ENCODE measurements at regions not wholly inside any gene's neighbourhood (a gene's known extent, or its start where the extent isn't known, plus 50 kb on each side); places are given as distances from the start of the nearest gene placed in this dataset.

DNA sequence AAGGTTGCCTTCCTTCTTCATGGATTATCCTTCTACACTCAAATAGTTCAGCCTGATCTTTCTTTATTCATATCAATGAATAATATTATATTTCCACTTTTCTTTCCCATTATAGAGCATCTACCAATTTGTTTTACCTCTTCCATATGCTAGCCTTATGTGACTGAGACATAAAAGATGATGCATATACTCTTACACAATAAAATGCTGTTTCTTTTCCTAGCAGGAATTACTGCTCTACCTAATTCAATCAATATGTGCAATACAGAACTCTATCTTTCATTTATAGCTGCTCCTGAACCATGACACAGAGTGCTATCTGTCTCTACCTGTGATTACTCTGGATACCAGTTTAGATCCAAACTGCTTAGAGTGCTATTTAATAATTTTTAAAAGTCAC, 2334.0 kb downstream of the PCDH7 start:
- TF ChIP-seq GATA3 (IDR thresholded peaks at IDR 0.05; ENCODE audit: low read depth, low read length), result no peak
- TF ChIP-seq GATA2 (IDR thresholded peaks at IDR 0.05; ENCODE audit: low read depth, low read length), result no peak

DNA sequence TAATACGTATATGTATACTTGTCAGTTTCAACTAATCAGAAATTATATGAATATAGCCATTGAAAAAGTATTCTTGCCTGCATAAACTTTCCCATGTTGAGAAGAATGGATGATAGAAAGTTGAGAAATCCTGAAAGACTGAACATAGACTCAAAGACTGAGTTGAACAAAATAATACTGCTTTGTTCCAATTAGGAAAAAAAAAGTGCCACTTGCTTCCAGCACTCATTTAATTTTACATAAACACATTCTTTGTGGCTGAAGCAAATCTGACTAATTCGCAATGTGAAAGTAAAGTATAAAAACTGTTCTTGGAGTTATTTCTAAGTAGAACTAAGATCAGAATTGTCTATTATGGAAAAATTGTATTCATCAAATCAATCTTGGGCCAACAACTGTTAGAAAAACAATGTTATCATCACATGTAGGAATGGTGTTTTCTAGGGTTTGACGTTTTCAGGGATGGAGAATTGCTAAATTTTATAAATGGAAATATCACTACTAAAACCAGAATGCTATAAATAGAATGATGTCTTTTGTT, 2334.6 kb downstream of the PCDH7 start:
- TF ChIP-seq GATA3 (IDR thresholded peaks at IDR 0.05; ENCODE audit: low read depth, low read length), result no peak
- no peak for TF ChIP-seq GATA2 (IDR thresholded peaks at IDR 0.05; ENCODE audit: low read depth, low read length)

DNA sequence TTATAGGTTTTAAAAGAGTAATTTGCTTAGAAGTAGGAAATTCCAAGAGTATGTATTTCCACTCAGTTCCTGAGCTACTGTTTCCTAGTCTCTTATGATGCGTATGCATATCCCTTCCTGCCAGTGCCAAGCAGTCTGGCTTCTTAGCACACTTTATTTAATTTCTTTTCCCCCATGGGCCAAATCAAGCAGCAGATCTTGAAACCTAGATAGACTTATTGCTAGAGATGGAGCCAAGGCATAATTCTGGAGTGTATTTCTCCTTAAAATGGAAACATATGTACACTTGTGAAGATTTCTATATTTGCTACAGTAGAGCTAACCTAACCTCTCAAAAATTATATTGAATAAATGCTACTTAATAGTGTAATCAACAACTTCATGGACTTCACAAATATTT, 2337.6 kb downstream of the PCDH7 start:
- TF ChIP-seq GATA3 (IDR thresholded peaks at IDR 0.05; ENCODE audit: low read depth, low read length), result no peak
- no peak for TF ChIP-seq GATA2 (IDR thresholded peaks at IDR 0.05; ENCODE audit: low read depth, low read length)

DNA sequence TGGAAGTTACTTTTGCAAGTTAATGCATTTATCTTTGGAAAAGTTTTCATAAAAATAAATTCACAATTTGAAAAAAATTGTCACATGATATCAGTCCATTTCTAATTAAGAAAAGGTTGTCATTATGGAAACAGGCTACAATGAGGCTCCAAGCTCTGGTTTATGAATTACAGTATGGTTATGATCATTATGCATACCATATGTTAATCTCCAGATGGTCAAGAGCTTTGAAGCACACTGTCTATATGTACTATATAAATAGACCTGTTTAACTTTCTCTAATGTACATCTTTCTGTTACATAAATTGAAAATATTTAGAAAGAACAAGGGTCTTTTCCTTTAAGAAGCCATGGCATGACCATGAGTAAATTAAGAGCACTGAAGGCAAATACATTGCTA, 2338.8 kb downstream of the PCDH7 start:
- TF ChIP-seq GATA3 (IDR thresholded peaks at IDR 0.05; ENCODE audit: low read depth, low read length) (no peak), GATA2 (IDR thresholded peaks at IDR 0.05; ENCODE audit: low read depth, low read length) (no peak)

DNA sequence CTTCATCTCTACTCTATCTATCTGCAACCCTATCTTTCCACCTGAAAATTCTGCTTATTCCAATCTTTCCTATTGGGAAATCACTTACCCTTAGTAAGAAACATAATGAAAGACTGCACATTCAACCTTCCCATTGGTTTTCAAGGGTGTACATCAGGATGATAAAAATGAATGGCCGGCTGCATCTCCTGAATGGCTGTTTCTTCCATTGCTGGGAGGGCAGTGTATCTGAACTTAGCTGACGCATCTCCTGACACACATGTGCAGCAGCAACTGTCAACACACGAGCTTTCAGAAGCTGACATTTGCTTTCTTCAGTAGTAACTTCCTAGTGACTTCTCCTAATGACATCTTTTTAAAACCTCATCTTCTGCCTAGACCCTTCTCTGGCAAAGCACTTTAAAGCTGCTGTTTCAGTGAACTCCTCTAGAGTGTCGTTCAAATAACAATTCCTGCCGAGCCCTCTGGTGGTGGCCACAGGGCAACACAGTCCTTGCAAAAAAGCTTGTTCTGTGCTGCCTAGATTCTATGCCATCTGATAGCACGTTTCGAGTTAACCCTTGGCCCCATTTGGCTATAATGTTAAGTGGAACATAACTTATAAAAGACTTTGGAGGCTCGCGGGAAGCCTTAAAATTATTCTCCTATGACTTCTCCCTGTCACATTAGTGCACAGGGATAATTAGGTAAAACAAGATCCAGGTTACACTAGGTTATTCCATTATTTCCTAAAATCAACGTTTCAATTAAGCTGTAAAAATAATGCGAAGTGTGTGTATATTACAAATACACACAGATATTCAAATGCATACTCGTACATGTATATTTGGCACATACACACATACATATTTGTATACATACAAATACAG, 2340.7 kb downstream of the PCDH7 start:
- no peak for TF ChIP-seq GATA2 (IDR thresholded peaks at IDR 0.05; ENCODE audit: low read depth, low read length)
- no peak for TF ChIP-seq GATA3 (IDR thresholded peaks at IDR 0.05; ENCODE audit: low read depth, low read length)

DNA sequence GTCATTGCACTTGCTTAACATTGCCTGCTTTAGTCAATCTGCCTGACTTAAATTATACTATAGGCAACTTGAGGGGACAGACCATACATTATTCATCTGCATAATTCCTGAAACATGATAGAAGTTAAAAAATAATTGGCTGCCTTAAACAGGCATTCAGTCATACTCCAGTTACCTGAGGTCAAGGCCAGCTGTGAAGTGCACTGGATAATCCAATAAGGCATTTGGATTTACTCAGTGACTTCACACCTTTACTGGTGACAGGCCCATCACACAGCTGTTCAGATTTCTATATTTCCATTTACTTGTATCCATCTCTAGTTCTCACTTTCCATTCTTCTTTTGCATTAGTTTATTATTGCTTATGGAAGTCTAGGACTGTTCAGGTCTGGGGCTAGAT, 2341.6 kb downstream of the PCDH7 start:
- TF ChIP-seq GATA2 (IDR thresholded peaks at IDR 0.05; ENCODE audit: low read depth, low read length) (no peak), GATA3 (IDR thresholded peaks at IDR 0.05; ENCODE audit: low read depth, low read length) (no peak)

DNA sequence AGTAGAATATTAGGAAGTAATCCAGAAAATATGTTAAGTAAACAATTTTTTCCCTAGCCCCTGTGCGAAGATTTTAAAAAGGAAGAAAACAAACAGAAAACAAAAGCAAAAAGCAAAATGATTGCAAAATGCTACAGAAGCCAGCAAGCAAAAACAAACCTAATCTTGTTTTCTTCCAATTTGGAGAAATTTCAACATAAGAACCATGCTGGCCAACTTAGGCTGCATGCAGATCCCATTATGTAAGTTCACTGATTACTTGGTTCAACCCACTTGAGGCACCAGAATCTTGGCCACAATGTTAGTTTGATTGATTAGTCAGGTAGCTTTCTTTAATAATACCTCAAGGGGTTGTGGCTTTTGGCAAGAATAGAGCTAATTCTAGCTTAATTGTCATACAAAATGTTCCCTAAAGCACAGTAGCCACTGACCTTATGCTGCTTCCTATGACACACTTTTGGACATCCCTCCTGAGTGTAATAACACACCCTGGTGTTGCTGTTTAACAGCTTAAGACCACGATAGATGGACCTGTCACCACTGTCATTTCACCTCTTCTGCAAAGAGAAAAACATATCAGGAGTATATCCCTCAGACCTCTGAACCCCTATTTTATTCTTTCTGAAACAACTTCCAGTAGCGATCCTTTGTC, 2342.1 kb downstream of the PCDH7 start:
- TF ChIP-seq GATA3 (IDR thresholded peaks at IDR 0.05; ENCODE audit: low read depth, low read length), result no peak
- TF ChIP-seq GATA2 (IDR thresholded peaks at IDR 0.05; ENCODE audit: low read depth, low read length), result no peak

DNA sequence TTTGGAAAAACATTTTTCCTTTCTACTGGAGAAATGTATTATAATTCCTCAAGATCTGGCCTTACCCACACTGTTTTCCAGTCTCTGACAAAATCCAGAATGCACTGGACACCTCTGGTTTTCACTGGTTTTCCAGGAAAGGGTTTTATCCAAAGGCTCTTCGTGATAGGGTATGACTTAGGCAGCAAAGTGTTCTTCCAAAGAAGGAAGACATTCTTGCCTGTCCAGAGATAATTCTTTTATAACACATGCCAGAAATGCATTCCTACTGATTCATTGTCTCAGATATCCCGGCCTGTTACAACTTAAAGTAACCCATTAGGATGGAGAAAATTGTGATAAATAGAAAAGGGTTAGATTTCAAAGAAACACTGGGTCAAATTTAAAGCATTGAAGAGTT, 2343.1 kb downstream of the PCDH7 start:
- TF ChIP-seq GATA2 (IDR thresholded peaks at IDR 0.05; ENCODE audit: low read depth, low read length), result no peak
- no peak for TF ChIP-seq GATA3 (IDR thresholded peaks at IDR 0.05; ENCODE audit: low read depth, low read length)

DNA sequence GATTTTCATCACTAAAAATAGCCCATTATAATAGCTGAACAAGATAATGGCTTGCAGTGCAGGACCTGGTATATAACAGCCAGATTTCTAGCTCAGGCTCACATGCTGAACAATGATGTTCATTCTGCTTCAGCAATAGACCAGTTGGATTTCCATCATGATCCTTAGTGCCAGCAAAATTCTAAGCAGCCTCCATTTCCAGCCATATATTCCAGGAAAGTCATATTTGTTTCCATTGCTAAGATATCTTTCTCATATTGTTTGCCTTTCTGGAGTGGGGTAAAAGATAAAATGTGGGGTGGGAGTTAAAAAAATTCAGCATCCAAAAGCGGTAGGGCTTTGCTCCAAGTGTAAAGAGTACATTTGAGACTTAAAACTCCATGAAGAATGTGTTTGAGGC, 2344.1 kb downstream of the PCDH7 start:
- TF ChIP-seq GATA3 (IDR thresholded peaks at IDR 0.05; ENCODE audit: low read depth, low read length) (no peak), GATA2 (IDR thresholded peaks at IDR 0.05; ENCODE audit: low read depth, low read length) (no peak)

DNA sequence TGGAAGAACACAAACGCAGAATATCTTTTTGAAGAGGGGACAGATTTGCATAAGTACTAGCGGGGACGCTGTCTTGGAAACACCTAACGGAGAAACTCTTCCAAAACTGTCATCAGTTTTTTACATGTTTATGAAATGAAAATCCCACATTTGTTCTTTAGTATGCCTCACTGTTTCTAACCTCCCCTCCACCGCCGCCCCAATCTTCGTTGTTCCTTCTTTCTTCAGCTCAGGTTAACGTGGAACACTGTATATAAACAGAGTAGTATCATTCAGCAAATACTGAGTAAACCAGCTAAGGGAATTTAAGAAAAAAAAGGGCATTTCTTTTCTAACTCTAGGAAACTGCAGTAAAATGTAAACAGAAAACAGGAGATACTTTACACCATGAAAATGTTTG, 2345.6 kb downstream of the PCDH7 start:
- TF ChIP-seq GATA3 (IDR thresholded peaks at IDR 0.05; ENCODE audit: low read depth, low read length) (no peak), GATA2 (IDR thresholded peaks at IDR 0.05; ENCODE audit: low read depth, low read length) (no peak)

DNA sequence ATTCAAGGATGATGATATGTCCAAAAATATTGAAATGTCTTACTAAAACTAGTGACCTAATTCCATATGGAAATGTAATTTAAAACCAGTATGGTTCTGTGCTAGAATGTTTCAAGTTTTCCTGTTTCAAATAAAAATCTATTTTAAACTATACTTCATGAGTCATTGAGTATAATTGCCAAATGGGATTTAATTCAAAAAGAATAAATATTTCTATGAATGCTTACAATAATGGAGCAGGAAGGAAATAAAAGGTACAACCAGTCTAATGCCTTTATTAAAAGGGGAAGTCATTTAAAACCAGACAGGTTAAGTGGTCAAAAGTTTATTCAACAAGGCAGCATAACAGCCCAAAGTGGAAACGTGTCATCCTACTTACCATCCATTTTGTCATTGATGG, 2347.1 kb downstream of the PCDH7 start:
- TF ChIP-seq GATA3 (IDR thresholded peaks at IDR 0.05; ENCODE audit: low read depth, low read length) (no peak), GATA2 (IDR thresholded peaks at IDR 0.05; ENCODE audit: low read depth, low read length) (no peak)

DNA sequence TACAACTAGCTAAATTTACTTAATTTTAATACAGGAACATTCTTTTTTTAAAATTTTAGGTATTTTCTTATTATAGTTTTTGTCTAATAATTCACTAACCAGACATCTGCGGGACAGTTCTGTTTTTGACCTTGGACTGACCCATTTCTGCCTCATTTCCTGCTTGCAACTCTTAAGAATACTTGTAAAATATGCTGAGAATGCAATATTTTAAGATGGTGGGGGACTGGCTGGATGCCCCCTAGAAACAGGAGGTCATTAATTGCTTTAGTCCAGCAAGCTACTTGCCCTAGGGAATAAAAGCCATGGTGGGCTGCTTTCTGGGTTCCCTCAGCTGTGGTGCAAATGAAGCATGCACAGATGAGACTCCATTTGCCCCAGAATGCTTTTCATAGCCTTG, 2348.4 kb downstream of the PCDH7 start:
- no peak for TF ChIP-seq GATA2 (IDR thresholded peaks at IDR 0.05; ENCODE audit: low read depth, low read length)
- TF ChIP-seq GATA3 (IDR thresholded peaks at IDR 0.05; ENCODE audit: low read depth, low read length), result no peak

DNA sequence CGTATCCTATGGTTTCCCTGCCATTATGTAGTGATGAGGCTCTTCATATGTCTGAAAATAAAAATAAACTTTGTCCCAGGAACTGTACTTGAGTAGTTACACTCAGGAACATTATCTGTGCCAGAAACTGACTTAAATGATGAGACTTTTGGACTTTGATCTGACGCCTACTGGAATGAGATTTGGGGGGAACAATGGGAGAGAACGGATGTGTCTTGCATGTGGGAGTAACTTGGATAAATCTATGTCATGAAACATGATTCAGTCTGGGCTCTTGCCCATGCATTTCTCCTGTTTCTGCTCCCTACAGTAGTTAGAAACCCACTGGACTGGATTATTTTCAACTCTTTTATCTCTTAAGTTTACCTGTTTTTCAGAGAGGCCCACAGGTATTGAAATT, 2351.4 kb downstream of the PCDH7 start:
- TF ChIP-seq GATA3 (IDR thresholded peaks at IDR 0.05; ENCODE audit: low read depth, low read length) (no peak), GATA2 (IDR thresholded peaks at IDR 0.05; ENCODE audit: low read depth, low read length) (no peak)

DNA sequence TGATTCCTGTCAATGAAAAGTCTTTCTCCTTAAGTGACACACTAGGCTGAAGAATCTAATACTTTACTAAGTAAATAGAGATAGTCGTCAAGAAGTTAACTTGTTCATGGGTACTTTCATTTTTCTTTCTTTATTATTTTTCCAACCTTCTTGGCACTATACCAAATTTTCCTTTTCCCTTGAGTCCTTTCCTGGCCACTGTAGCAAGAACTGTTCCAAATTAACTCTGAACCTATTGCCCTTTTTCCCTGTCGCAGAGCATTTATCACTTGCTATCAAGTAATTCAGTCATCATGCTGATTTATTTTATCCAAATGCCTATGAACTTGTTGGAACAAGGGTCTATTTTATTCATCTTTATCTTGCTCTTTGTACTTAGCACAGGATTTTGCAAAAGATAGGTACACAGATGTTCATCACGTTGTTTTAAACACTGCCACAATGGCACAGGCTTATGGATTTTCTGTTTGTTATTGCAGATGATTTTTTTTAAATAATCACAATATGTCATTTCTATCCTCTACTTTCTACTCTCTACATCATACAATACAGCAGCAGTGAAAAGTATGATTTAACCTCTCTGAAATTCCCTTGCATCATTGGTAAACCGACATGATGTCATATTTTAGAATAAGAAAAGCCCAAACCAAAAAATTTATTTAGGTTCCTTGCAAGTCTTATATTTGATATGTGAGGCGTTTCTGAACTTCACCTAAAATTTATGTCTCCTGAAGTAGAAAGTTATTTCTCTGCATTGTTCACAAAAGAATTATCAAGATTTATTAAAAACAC, 2352.3 kb downstream of the PCDH7 start:
- TF ChIP-seq GATA2 (IDR thresholded peaks at IDR 0.05; ENCODE audit: low read depth, low read length), result no peak
- no peak for TF ChIP-seq GATA3 (IDR thresholded peaks at IDR 0.05; ENCODE audit: low read depth, low read length)

All from SH-SY5Y (cell line).